ENCODE measurements at regions not wholly inside any gene's neighbourhood (a gene's known extent, or its start where the extent isn't known, plus 50 kb on each side); places are given as distances from the start of the nearest gene placed in this dataset.

GRCh38 chr10:8138471-8138870 is 84.0 kb downstream of the GATA3 start:
- DNase-seq (ENCODE audit: low read depth), result peak; percentile 1
- H3K4me3 ChIP-seq (ENCODE audit: low read depth, low read length), result no peak overlapping the region
- TF ChIP-seq, protein P1, sequence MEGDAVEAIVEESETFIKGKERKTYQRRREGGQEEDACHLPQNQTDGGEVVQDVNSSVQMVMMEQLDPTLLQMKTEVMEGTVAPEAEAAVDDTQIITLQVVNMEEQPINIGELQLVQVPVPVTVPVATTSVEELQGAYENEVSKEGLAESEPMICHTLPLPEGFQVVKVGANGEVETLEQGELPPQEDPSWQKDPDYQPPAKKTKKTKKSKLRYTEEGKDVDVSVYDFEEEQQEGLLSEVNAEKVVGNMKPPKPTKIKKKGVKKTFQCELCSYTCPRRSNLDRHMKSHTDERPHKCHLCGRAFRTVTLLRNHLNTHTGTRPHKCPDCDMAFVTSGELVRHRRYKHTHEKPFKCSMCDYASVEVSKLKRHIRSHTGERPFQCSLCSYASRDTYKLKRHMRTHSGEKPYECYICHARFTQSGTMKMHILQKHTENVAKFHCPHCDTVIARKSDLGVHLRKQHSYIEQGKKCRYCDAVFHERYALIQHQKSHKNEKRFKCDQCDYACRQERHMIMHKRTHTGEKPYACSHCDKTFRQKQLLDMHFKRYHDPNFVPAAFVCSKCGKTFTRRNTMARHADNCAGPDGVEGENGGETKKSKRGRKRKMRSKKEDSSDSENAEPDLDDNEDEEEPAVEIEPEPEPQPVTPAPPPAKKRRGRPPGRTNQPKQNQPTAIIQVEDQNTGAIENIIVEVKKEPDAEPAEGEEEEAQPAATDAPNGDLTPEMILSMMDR (conservative IDR thresholded peaks at IDR 0.05; ENCODE audit: low read depth, low read length), result no peak

DNA sequence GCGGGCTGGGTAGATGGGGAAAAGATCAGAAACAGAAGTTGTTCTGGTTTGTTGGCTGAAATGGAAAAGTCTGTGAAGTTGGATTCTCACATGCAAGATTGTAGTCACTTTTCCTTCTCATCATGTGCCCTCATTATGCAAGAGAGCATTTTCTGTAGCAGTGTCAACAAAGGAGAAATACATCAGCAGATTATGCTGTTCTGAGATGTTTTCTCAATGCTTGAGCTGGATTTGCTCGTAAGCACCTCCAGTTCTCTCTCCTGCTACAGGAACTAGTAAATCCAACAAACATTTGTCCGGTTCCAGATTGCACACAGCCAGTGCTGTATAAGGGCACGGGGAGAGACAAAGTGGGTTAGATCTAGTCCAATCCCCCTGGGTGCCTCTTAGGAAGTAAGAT is 90.0 kb downstream of the GATA3 start:
- DNase-seq (ENCODE audit: low read depth), result no peak
- TF ChIP-seq, protein P1 (conservative IDR thresholded peaks at IDR 0.05; ENCODE audit: low read depth, low read length), result no peak
- no peak overlapping the region for H3K4me3 ChIP-seq (ENCODE audit: low read depth, low read length)

DNA sequence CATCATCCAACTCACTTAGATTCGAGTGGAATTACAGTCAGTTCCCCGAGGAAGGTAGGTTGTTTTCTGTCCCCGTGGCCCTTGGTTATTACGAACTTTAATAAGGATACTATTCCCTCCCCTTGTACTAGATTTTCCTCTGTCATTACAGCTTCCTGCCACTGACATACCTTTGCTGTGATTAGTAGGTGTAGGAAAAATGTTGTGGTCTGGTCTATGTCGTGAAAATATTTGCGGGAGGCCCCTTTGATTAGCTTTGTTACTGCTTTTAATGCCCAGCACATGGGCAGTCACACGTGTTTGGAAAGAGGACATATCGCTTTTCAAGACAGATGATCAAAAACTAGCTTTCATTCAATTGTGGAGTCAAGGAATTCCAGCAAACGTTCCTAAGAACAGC is 92.2 kb downstream of the GATA3 start:
- TF ChIP-seq, protein P1 (conservative IDR thresholded peaks at IDR 0.05; ENCODE audit: low read depth, low read length), result no peak
- H3K4me3 ChIP-seq (ENCODE audit: low read depth, low read length), result no peak overlapping the region
- no peak for DNase-seq (ENCODE audit: low read depth)

DNA sequence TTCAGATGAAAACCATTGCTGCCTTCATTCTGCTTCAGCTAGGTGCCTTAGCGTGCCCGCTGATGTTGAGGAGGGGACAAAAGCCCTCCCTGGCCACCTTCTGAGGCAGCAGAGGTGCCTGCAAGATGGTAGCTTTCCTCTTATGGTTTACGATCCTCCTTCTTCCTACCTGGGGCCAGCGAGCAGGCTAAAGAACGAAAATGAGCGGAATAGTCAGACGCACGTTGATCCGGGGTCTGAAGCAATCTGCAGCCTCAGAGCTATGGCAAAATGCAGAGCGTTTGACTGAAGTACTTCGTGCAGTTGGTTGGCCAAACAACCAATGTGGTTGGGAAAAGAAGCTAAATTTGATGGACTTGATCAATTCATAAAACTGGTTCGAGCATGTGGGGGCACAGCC is 95.5 kb downstream of the GATA3 start:
- no peak overlapping the region for H3K4me3 ChIP-seq (ENCODE audit: low read depth, low read length)
- TF ChIP-seq, protein P1 (conservative IDR thresholded peaks at IDR 0.05; ENCODE audit: low read depth, low read length), result no peak
- no peak for DNase-seq (ENCODE audit: low read depth)

- TF ChIP-seq, protein P1 (conservative IDR thresholded peaks at IDR 0.05; ENCODE audit: low read depth, low read length), result no peak
- no peak overlapping the region for H3K4me3 ChIP-seq (ENCODE audit: low read depth, low read length)
- peak; percentile 15 for DNase-seq (ENCODE audit: low read depth)
These were observed 96.0 kb downstream of the GATA3 start for GRCh38 chr10:8150401-8150905.

- TF ChIP-seq, protein P1 (conservative IDR thresholded peaks at IDR 0.05; ENCODE audit: low read depth, low read length), result no peak
These were observed 96.6 kb downstream of the GATA3 start for GRCh38 chr10:8151086-8151485.

DNA sequence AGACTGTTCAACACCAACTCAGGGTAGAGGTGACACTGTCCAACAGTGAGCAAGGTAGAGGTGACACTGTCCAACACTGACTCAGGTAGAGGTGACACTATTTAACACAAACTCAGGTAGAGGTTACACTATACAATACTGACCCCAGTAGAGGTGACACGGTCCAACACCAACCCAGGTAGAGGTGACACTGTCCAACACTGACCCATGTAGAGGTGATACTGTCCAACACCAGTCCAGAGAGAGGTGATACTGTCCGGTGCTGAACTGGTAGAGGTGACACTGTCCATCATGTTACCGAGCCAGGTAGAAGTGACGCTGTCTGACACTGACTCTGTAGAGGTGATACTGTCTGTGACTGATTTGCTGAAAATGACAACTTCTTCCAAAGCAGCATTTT is 102.4 kb downstream of the GATA3 start:
- TF ChIP-seq, protein P1 (conservative IDR thresholded peaks at IDR 0.05; ENCODE audit: low read depth, low read length), result no peak
- no peak for DNase-seq (ENCODE audit: low read depth)
- H3K4me3 ChIP-seq (ENCODE audit: low read depth, low read length), result no peak overlapping the region

More at GRCh38 chr10:8151086-8151485, 96.6 kb downstream of the GATA3 start:
- DNase-seq (ENCODE audit: low read depth), result no peak
- no peak overlapping the region for H3K4me3 ChIP-seq (ENCODE audit: low read depth, low read length)

Data from choroid plexus epithelial cell (primary cell).